Gastrocnemius medialis (tissue), 4 donors: ENCODE measurements at regions not wholly inside any gene's neighbourhood (a gene's known extent, or its start where the extent isn't known, plus 50 kb on each side); places are given as distances from the start of the nearest gene placed in this dataset.

Source experiments
- CTCF ChIP-seq, 5 experiments: fragments of 450-650 bp in 3 of 5; fragments of 200-600 bp in 2 of 5; sonication (generic) in 2 of 5; IDR thresholded peaks in 4 of 5; conservative IDR thresholded peaks in 1 of 5; 1 replicate in 4 of 5; 2 replicates in 1 of 5; pipeline ENCODE4 v1.5.1; 2016 to 2019; ENCODE audit warnings: antibody characterized with exemption in 5 of 5, mild to moderate bottlenecking in 3 of 5, moderate library complexity in 3 of 5
- POLR2A ChIP-seq, 2 donors: fragments of 450-650 bp; IDR thresholded peaks; one replicate each; pipeline ENCODE4 v1.6.1; 2017; ENCODE audit warnings: antibody characterized with exemption in 2 of 2, mild to moderate bottlenecking in 2 of 2, moderate library complexity in 2 of 2

- no peak for TF ChIP-seq CTCF (IDR thresholded peaks at IDR 0.05 in 4 of 5, conservative IDR thresholded peaks at IDR 0.05 in 1 of 5)
- no peak for TF ChIP-seq POLR2A (IDR thresholded peaks at IDR 0.05)
Measured at GRCh38 chr12:65699251-65699650, 125.0 kb upstream of the HMGA2 start.
